Astrocyte of the cerebellum (primary cell): ENCODE measurements at regions not wholly inside any gene's neighbourhood (a gene's known extent, or its start where the extent isn't known, plus 50 kb on each side); places are given as distances from the start of the nearest gene placed in this dataset.

Experiments used
- DNase-seq: peaks from one replicate; pipeline ENCODE4 v3.0.0-alpha.2; 2011; ENCODE audit warnings: low read depth
- H3K4me3 ChIP-seq: 2 replicates; pipeline ENCODE4 v1.5.1; 2011; ENCODE audit warnings: mild to moderate bottlenecking, low read depth, low read length, moderate library complexity
- in situ Hi-C: cut with HindIII; loops from 2 replicates; pipeline ENCODE4 v1.10.0; 2017; ENCODE audit warnings: low sequenced_read_pairs
- TF ChIP-seq, protein P1 (sequence below): IDR thresholded peaks from 2 replicates; pipeline ENCODE4 v1.5.1; 2012; ENCODE audit warnings: low read length, low read depth, moderate library complexity, mild to moderate bottlenecking; ENCODE audit errors: missing control alignments

DNA sequence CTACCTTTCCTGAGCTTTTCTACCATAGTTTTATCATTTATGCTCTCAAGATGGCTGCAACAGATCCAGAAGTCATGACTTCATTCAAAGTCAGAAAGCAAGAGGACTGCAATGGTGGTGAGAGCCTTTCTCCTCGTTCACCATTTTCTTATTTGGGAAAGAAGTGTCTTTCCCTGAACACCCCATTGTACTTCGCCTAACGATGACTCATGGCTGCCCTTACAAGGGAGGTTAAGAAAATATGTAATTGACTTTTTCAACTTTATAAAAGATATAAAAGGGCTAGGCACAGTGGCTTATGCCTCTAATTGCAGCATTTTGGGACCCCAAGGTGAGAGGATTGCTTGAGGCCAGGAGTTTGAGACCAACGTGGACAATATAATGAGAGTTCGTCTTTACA lies 541.7 kb downstream of the METTL15 start:
- no peak overlapping the region for H3K4me3 ChIP-seq
- in situ Hi-C loops: no loop called here
- TF ChIP-seq, protein P1, sequence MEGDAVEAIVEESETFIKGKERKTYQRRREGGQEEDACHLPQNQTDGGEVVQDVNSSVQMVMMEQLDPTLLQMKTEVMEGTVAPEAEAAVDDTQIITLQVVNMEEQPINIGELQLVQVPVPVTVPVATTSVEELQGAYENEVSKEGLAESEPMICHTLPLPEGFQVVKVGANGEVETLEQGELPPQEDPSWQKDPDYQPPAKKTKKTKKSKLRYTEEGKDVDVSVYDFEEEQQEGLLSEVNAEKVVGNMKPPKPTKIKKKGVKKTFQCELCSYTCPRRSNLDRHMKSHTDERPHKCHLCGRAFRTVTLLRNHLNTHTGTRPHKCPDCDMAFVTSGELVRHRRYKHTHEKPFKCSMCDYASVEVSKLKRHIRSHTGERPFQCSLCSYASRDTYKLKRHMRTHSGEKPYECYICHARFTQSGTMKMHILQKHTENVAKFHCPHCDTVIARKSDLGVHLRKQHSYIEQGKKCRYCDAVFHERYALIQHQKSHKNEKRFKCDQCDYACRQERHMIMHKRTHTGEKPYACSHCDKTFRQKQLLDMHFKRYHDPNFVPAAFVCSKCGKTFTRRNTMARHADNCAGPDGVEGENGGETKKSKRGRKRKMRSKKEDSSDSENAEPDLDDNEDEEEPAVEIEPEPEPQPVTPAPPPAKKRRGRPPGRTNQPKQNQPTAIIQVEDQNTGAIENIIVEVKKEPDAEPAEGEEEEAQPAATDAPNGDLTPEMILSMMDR: no peak
- DNase-seq: no peak

DNA sequence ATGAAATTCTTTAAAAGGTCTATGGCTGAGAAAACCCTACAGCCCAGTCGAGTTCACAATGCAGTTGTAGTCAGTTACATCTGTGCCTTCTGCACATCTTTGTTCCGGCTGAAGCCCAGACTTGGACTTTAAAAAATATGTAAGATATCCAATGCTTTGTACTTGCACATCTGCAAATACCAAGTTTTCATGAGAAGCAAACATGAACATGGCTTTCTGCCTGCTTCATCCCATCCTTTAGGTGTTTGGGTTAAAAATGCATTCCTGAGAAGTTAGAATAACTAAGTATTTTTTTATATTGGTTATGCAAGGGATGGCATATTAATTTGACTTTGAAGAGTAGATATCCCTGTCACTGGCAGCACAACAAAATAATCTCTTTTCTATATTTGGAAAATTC lies 528.4 kb downstream of the METTL15 start:
- no peak overlapping the region for H3K4me3 ChIP-seq
- in situ Hi-C loops: no loop called here
- DNase-seq: no peak
- TF ChIP-seq, protein P1: no peak

GRCh38 chr11:28636033-28636432 lies 527.8 kb downstream of the METTL15 start:
- no peak overlapping the region for H3K4me3 ChIP-seq
- TF ChIP-seq, protein P1: no peak
- in situ Hi-C loops: no loop called here
- peak; percentile 20 for DNase-seq

GRCh38 chr11:28632338-28632737 lies 524.1 kb downstream of the METTL15 start:
- DNase-seq: no peak
- in situ Hi-C loops: no loop called here
- TF ChIP-seq, protein P1: no peak
- H3K4me3 ChIP-seq: no peak overlapping the region

- TF ChIP-seq, protein P1: no peak
- DNase-seq: no peak
- in situ Hi-C loops: no loop called here
- no peak overlapping the region for H3K4me3 ChIP-seq
Measured at GRCh38 chr11:28631148-28631547, 523.0 kb downstream of the METTL15 start.

GRCh38 chr11:28629235-28629634 lies 521.0 kb downstream of the METTL15 start:
- H3K4me3 ChIP-seq: no peak overlapping the region
- in situ Hi-C loops: no loop called here
- TF ChIP-seq, protein P1: no peak
- no peak for DNase-seq

DNA sequence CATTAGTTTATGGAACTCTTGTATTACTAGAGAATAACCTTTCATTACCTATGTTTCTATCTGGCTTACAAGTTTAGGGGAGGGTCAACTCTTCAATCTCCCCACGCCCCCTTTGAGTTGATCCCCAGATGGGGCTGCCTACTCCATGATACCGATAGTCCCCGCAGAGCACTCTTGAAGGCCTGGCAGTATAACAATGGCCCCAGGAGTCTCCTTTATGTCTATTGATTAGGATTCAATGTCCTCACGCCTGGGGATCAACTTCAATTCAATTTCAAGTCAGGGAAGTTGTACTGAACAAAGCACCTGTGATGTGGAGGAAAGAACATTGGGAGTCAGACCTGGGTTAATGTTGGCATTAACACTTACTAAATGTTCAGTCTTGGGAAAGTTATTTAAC lies 520.2 kb downstream of the METTL15 start:
- TF ChIP-seq, protein P1: no peak
- in situ Hi-C loops: no loop called here
- DNase-seq: no peak
- no peak overlapping the region for H3K4me3 ChIP-seq
